Fibroblast of lung (primary cell): ENCODE measurements at regions not wholly inside any gene's neighbourhood (a gene's known extent, or its start where the extent isn't known, plus 50 kb on each side); places are given as distances from the start of the nearest gene placed in this dataset.

ENCODE experiments used
- DNase-seq, 2 donors: peaks; one replicate each; pipeline versions ENCODE4 v3.0.0 to v3.0.0-alpha.2; 2010; ENCODE audit warnings: low read depth in 2 of 2
- H2AFZ ChIP-seq: 2 replicates; pipeline ENCODE4 v1.5.1; 2012; ENCODE audit warnings: low read length, control low read depth, inconsistent platforms
- H3K27ac ChIP-seq: 2 replicates; pipeline ENCODE4 v1.5.1; 2011; ENCODE audit warnings: low read length, control low read depth; ENCODE audit not compliant: insufficient read depth
- H3K27me3 ChIP-seq: 2 replicates; pipeline ENCODE4 v1.5.1; 2011; ENCODE audit warnings: mild to moderate bottlenecking, low read length; ENCODE audit not compliant: control insufficient read depth, insufficient read depth
- H3K36me3 ChIP-seq: 2 replicates; pipeline ENCODE4 v1.5.1; 2011; ENCODE audit warnings: low read length; ENCODE audit not compliant: control insufficient read depth, insufficient read depth
- H3K4me1 ChIP-seq: 2 replicates; pipeline ENCODE4 v1.5.1; 2011; ENCODE audit warnings: low read length; ENCODE audit not compliant: control insufficient read depth, insufficient read depth; ENCODE audit errors: extremely low read depth
- H3K4me2 ChIP-seq: 2 replicates; pipeline ENCODE4 v1.5.1; 2011; ENCODE audit warnings: low read length, control low read depth; ENCODE audit not compliant: insufficient read depth; ENCODE audit errors: extremely low read depth
- H3K4me3 ChIP-seq, 4 experiments: fragments of 200-600 bp in 1 of 4; sonication (generic) in 1 of 4; replicated peaks in 1 of 4; 2 replicates each; pipeline ENCODE4 v1.5.1; 2011 to 2016; ENCODE audit warnings: low read length in 4 of 4, low read depth in 3 of 4, mild to moderate bottlenecking in 3 of 4, control low read depth in 2 of 4, inconsistent platforms in 1 of 4, mixed read lengths in 1 of 4; ENCODE audit not compliant: insufficient read depth in 1 of 4; ENCODE audit errors: control extremely low read depth in 1 of 4
- H3K79me2 ChIP-seq: 2 replicates; pipeline ENCODE4 v1.5.1; 2012; ENCODE audit warnings: mild to moderate bottlenecking, low read length, inconsistent platforms; ENCODE audit not compliant: control insufficient read depth, insufficient read depth
- H3K9ac ChIP-seq: 2 replicates; pipeline ENCODE4 v1.5.1; 2011; ENCODE audit warnings: mild to moderate bottlenecking, low read length, control low read depth; ENCODE audit not compliant: insufficient read depth
- H3K9me3 ChIP-seq: 2 replicates; pipeline ENCODE4 v1.5.1; 2012; ENCODE audit warnings: low read depth, low read length; ENCODE audit not compliant: control insufficient read depth, insufficient read depth
- H4K20me1 ChIP-seq: 2 replicates; pipeline ENCODE4 v1.5.1; 2011; ENCODE audit warnings: low read length; ENCODE audit not compliant: control insufficient read depth, insufficient read depth; ENCODE audit errors: extremely low read depth
- CTCF ChIP-seq, 2 donors: IDR thresholded peaks in 1 of 2; conservative IDR thresholded peaks in 1 of 2; 1 replicate in 1 of 2; 2 replicates in 1 of 2; pipeline ENCODE4 v1.5.1; 2011 to 2012; ENCODE audit warnings: low read length in 2 of 2, control low read depth in 1 of 2, inconsistent platforms in 1 of 2, low read depth in 1 of 2, mild to moderate bottlenecking in 1 of 2
- EZH2 ChIP-seq: IDR thresholded peaks from 2 replicates; pipeline ENCODE4 v1.5.1; 2012; ENCODE audit warnings: low read length, control low read depth, mild to moderate bottlenecking; ENCODE audit errors: missing control alignments

GRCh38 chr10:131641898-131642297 lies 258.9 kb upstream of the PPP2R2D start:
- TF ChIP-seq EZH2 (no peak), CTCF (conservative IDR thresholded peaks at IDR 0.05 in 1 of 2, IDR thresholded peaks at IDR 0.05 in 1 of 2; ENCODE audit: low read depth in 1 of 2, low read length in 2 of 2) (no peak)

GRCh38 chr10:131642966-131643365 lies 257.8 kb upstream of the PPP2R2D start:
- Histone ChIP-seq H3K79me2 (no peaks in the 10 kb centered on the region), H3K4me1 (no peaks in the 10 kb centered on the region), H3K27me3 (no peaks in the 10 kb centered on the region), H3K27ac (no peak overlapping the region), H4K20me1 (no peaks in the 10 kb centered on the region), H2AFZ (no peak overlapping the region), H3K36me3 (no peaks in the 10 kb centered on the region), H3K4me2 (no peak overlapping the region), H3K9me3 (no peaks in the 10 kb centered on the region), H3K9ac (no peak overlapping the region), H3K4me3 (no peak overlapping the region)
- DNase-seq = no peak
- TF ChIP-seq CTCF (conservative IDR thresholded peaks at IDR 0.05 in 1 of 2, IDR thresholded peaks at IDR 0.05 in 1 of 2; ENCODE audit: low read depth in 1 of 2, low read length in 2 of 2) (no peak), EZH2 (no peak)

More at GRCh38 chr10:131641898-131642297, 258.9 kb upstream of the PPP2R2D start:
- no peaks in the 10 kb centered on the region for H3K79me2 ChIP-seq
- H3K9ac ChIP-seq = no peak overlapping the region
- H3K27me3 ChIP-seq = no peaks in the 10 kb centered on the region
- no peak overlapping the region for H3K27ac ChIP-seq
- H3K36me3 ChIP-seq = no peaks in the 10 kb centered on the region
- no peaks in the 10 kb centered on the region for H3K4me1 ChIP-seq
- H3K4me2 ChIP-seq = no peak overlapping the region
- no peaks in the 10 kb centered on the region for H3K9me3 ChIP-seq
- no peak for DNase-seq
- H3K4me3 ChIP-seq = no peak overlapping the region
- H4K20me1 ChIP-seq = no peaks in the 10 kb centered on the region
- H2AFZ ChIP-seq = no peak overlapping the region

GRCh38 chr10:131644289-131644688 lies 256.5 kb upstream of the PPP2R2D start:
- H3K9me3 ChIP-seq = no peaks in the 10 kb centered on the region
- no peaks in the 10 kb centered on the region for H3K27me3 ChIP-seq
- no peaks in the 10 kb centered on the region for H4K20me1 ChIP-seq
- H3K36me3 ChIP-seq = no peaks in the 10 kb centered on the region
- H3K27ac ChIP-seq = no peak overlapping the region
- TF ChIP-seq CTCF (conservative IDR thresholded peaks at IDR 0.05 in 1 of 2, IDR thresholded peaks at IDR 0.05 in 1 of 2; ENCODE audit: low read depth in 1 of 2, low read length in 2 of 2) (no peak), EZH2 (no peak)
- no peak overlapping the region for H3K4me2 ChIP-seq
- no peaks in the 10 kb centered on the region for H3K79me2 ChIP-seq
- no peak overlapping the region for H2AFZ ChIP-seq
- no peaks in the 10 kb centered on the region for H3K4me1 ChIP-seq
- no peak for DNase-seq
- no peak overlapping the region for H3K4me3 ChIP-seq
- no peak overlapping the region for H3K9ac ChIP-seq
